22Rv1 (cell line): ENCODE measurements at regions not wholly inside any gene's neighbourhood (a gene's known extent, or its start where the extent isn't known, plus 50 kb on each side); places are given as distances from the start of the nearest gene placed in this dataset.
"Not testable (repeated sequence)": the region's sequence is repeated elsewhere in the genome, so short reads cannot be mapped to it uniquely, and the experiment has no call there.

Source experiments
- H3K27ac ChIP-seq: fragments of 450-650 bp; 2 replicates; pipeline ENCODE4 v1.5.1; 2017
- ZFX ChIP-seq: fragments of 450-650 bp; IDR thresholded peaks from 2 replicates; pipeline ENCODE4 v1.6.1; 2017; ENCODE audit warnings: antibody characterized with exemption, borderline replicate concordance
- TF ChIP-seq, protein P1 (sequence below): fragments of 450-650 bp; IDR thresholded peaks from 2 replicates; pipeline ENCODE4 v1.5.1; 2017; ENCODE audit warnings: mild to moderate bottlenecking

DNA sequence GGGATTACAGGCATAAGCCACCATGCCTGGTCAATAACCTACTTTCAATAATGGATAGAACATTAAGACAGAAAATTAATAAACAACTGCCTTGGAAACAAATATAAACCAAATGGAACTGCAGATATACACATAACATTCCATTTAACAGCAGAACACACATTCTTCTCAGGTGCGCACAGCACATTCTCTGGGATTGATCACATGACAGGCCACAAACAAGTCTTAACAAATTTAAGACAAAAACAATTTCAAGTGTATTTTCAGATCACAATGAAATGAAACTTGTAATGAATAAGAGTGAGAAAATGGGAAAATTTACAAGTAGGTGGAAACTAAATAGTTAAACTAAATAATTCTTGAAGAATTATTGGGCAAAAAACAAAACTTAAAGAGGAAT lies 167.9 kb downstream of the TBX18 start:
- TF ChIP-seq ZFX: no peak
- TF ChIP-seq, protein P1, sequence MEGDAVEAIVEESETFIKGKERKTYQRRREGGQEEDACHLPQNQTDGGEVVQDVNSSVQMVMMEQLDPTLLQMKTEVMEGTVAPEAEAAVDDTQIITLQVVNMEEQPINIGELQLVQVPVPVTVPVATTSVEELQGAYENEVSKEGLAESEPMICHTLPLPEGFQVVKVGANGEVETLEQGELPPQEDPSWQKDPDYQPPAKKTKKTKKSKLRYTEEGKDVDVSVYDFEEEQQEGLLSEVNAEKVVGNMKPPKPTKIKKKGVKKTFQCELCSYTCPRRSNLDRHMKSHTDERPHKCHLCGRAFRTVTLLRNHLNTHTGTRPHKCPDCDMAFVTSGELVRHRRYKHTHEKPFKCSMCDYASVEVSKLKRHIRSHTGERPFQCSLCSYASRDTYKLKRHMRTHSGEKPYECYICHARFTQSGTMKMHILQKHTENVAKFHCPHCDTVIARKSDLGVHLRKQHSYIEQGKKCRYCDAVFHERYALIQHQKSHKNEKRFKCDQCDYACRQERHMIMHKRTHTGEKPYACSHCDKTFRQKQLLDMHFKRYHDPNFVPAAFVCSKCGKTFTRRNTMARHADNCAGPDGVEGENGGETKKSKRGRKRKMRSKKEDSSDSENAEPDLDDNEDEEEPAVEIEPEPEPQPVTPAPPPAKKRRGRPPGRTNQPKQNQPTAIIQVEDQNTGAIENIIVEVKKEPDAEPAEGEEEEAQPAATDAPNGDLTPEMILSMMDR: no peak
- no peak overlapping the region for H3K27ac ChIP-seq

DNA sequence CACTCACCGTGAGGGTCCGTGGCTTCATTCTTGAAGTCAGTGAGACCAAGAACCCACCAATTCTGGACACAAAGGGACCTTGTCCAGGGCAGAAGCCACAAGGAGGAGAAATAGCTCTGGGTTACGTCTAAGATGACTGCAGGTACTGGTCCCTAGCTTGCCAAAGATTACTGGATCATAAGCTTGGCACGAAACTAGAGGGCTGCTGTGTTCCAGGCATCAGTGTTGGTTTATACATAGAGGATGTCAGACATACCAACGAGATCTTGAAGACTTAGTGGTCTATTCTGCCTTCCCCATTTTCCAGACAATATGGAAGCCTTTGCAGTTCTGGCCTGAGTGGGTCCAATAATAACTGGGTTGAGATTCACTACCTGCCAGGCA lies 175.7 kb downstream of the TBX18 start:
- TF ChIP-seq ZFX: no peak
- TF ChIP-seq, protein P1: no peak
- no peak overlapping the region for H3K27ac ChIP-seq

DNA sequence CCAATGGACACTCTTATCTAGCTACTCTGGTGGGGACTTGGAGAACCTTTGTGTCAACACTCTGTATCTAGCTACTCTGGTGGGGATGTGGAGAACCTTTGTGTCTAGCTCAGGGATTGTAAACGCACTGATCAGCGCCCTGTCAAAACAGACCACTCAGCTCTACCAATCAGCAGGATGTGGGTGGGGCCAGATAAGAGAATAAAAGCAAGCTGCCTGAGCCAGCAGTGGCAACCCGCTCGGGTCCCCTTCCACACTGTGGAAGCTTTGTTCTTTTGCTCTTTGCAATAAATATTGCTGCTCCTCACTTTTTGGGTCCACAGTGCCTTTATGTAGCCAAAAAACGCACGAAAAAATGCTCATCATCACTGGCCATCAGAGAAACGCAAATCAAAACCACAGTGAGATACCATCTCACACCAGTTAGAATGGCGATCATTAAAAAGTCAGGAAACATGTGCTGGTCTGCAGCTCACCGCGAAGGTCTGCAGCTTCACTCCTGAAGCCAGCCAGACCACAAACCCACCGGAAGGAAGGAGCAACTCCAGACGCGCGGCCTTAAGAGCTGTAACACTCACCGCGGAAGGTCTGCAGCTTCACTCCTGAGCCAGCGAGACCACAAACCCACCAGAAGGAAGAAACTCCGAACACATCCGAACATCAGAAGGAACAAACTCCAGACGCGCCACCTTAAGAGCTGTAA lies 176.3 kb downstream of the TBX18 start:
- H3K27ac ChIP-seq: not testable (repeated sequence)

DNA sequence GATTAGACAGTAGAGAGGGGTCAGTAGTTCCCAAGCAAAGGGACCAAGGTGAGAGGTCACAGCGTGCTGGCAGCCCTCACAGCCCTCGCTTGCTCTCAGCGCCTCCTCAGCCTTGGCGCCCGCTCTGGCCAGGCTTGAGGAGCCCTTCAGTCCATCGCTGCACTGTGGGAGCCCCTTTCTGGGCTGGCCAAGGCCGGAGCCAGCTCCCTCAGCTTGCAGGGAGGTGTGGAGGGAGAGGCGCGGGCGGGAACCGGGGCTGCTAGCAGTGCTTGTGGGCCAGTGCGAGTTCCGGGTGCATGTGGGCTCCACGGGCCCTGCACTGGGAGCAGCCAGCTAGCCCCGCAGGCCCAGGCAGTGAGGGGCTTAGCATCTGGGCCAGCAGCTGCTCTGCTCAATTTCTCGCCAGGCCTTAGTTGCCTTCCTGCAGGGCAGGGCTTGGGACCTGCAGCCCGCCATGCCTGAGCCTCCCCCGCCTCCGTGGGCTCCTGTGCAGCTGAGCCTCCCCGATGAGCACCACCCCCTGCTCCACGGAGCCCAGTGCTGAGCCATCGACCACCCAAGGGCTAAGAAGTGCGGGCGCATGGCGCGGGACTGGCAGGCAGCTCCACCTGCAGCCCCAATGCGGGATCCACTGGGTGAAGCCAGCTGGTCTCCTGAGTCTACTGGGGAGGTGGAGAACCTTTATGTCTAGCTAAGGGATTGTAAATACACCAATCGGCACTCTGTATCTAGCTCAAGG lies 177.0 kb downstream of the TBX18 start:
- not testable (repeated sequence) for H3K27ac ChIP-seq

DNA sequence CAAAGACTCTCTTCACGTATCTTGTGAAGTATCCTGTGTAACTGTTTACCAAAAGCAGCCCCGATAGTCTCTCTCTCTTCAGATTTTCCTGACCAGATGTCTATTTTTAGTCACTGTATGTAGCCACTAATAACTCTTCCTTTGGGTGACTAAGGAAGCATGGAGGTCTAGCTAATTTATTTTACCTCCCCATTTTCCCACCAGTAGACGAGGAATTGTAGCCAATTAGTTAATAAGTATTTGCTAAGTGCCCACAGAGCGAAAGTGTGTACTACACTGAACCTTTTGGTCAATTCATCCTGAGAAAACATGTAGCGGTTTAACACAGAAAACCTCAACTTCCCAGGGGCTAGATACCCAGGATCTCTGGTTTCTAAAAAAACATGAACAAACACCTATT lies 180.6 kb downstream of the TBX18 start:
- TF ChIP-seq, protein P1: no peak
- TF ChIP-seq ZFX: no peak
- H3K27ac ChIP-seq: no peak overlapping the region

DNA sequence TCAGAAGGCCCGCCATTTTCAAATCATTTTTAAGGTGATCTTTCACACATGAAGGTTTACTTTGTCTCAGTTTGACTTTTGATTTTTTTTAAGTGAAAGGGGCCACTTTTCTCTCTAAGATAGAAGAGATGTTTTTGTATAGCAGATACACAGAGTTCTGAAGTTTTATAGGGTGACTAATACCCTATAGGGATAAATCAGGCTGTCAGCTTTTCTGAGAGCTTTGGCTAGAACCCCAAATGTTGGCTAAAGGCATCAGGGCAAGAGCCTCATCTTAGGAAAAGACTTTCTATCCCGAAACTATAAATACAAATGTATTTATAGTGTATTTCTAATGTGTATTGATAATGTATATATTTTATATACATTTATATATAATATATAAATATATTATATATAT lies 181.4 kb downstream of the TBX18 start:
- TF ChIP-seq, protein P1: no peak
- TF ChIP-seq ZFX: no peak
- H3K27ac ChIP-seq: no peak overlapping the region

DNA sequence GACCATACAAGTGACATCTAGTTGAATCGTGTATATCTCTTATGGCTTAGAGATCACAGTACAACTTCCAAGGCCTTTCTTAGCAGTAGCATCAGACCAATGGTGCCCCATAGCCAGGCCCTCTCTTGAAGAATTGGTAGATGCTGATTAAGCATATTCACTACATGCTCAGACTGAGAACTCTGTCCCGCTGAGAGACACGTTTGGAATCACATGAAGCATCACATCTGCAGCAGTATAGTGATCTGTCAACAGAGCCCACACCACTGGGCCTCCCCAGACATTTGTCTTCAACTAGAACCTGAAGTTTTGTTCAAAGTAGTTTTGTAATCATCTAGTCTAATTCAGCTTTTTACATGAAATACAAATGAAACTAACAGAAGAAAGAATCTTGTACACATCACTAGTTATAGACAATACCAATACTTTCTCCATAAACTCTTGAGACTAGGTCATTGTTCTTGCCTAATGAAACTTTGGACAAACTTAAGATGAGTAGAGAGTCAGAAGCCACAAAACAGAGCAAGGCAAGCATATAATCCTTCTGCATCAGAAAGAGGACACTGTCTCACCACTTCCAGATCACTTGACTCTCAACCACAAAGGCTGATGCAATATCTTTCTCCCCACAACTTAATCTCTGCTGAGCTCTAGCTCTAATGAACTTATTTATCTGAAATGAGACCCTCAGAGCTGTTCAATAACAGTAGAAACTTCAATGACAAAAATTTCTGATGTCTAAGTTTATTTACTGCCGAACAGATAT lies 182.7 kb downstream of the TBX18 start:
- no peak overlapping the region for H3K27ac ChIP-seq
- no peak for TF ChIP-seq ZFX
- TF ChIP-seq, protein P1: no peak

DNA sequence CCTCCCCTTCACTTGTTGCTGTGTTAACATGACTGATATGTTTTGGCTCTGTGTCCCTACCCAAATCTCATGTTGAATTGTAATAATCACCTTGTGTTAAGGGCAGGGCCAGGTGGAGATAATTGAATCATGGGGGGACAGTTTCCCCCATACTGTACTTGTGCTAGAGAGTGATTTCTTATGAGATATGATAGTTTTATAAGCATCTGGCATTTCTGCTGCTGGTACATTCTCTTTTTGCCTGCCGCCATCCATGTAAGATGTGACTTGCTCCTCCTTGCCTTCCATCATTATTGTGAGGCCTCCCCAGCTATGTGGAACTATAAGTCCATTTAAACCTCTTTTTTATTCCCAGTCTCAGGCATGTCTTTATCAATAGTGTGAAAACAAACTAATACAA lies 185.0 kb downstream of the TBX18 start:
- no peak overlapping the region for H3K27ac ChIP-seq
- no peak for TF ChIP-seq ZFX
- TF ChIP-seq, protein P1: no peak
